Mesodermal cell (in vitro differentiated cells): ENCODE measurements at regions not wholly inside any gene's neighbourhood (a gene's known extent, or its start where the extent isn't known, plus 50 kb on each side); places are given as distances from the start of the nearest gene placed in this dataset.

ENCODE experiments used
- H3K27ac ChIP-seq: 2 replicates; pipeline ENCODE4 v1.7.0; 2013; ENCODE audit warnings: mild to moderate bottlenecking, low read depth, low read length, moderate library complexity; ENCODE audit not compliant: severe bottlenecking
- H3K36me3 ChIP-seq: 2 replicates; pipeline ENCODE4 v1.7.1; 2013; ENCODE audit warnings: mild to moderate bottlenecking, low read length, moderate library complexity; ENCODE audit not compliant: control insufficient read depth, insufficient read depth
- H3K4me1 ChIP-seq: one replicate; pipeline ENCODE4 v1.7.1; 2013; ENCODE audit warnings: mild to moderate bottlenecking, low read length; ENCODE audit not compliant: insufficient read depth, control insufficient read depth, poor library complexity, severe bottlenecking
- H3K4me3 ChIP-seq: 2 replicates; pipeline ENCODE4 v1.7.0; 2013; ENCODE audit warnings: low read length, control low read depth, mild to moderate bottlenecking; ENCODE audit not compliant: insufficient read depth, poor library complexity, severe bottlenecking; ENCODE audit errors: extremely low read depth
- H3K9me3 ChIP-seq: 2 replicates; pipeline ENCODE4 v1.7.1; 2013; ENCODE audit warnings: mild to moderate bottlenecking, low read length, moderate library complexity; ENCODE audit not compliant: control insufficient read depth
- WGBS, 2 experiments: methylation state at CpG; one replicate each; pipeline ENCODE4 v1.1.5; 2013; ENCODE audit warnings: missing lambda C conversion rate in 2 of 2; ENCODE audit not compliant: insufficient coverage in 2 of 2; 5-methylcytosine and 5-hydroxymethylcytosine counted together

- Histone ChIP-seq H3K36me3 (no peaks in the 10 kb centered on the region), H3K4me1 (no peaks in the 10 kb centered on the region), H3K4me3 (no peak overlapping the region), H3K9me3 (no peaks in the 10 kb centered on the region), H3K27ac (no peak overlapping the region)
- 100% methylated on average over 1 of the region's 1 CpG; no CpG with 5 or more reads in 1 of the 2 experiments for WGBS, 2 experiments
Measured at GRCh38 chr1:208420696-208421095, 176.5 kb upstream of the PLXNA2 start.

GRCh38 chr1:208421486-208421885, 177.3 kb upstream of the PLXNA2 start:
- no peaks in the 10 kb centered on the region for H3K36me3 ChIP-seq
- WGBS, 2 experiments: 73 to 75% methylated on average over 4 of the region's 4 CpGs
- H3K27ac ChIP-seq: no peak overlapping the region

DNA sequence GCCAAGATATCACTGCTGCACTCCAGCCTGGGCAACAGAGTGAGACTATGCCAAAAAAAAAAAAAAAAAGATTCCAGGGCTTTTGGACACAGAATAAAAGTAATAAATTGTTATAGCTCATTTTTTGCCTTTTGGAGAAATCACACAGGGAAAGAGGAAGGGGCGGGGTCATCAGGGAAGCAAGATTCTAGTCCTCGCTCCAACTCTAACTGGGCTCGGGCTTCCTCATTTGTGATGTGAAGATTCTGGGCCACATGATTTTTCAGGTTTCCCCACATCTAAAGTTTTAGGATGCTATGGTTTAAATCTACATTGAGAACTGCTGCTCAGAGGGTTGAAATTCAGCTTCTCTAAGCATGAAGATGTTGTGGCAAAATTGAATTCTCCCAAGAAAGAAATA, 179.3 kb upstream of the PLXNA2 start:
- H3K36me3 ChIP-seq: no peaks in the 10 kb centered on the region
- H3K27ac ChIP-seq: no peak overlapping the region
- H3K9me3 ChIP-seq: no peaks in the 10 kb centered on the region
- no peak overlapping the region for H3K4me3 ChIP-seq
- H3K4me1 ChIP-seq: no peaks in the 10 kb centered on the region
- WGBS, 2 experiments: 91% methylated on average over 3 of the region's 3 CpGs; no CpG with 5 or more reads in 1 of the 2 experiments

More at GRCh38 chr1:208421486-208421885, 177.3 kb upstream of the PLXNA2 start:
- no peaks in the 10 kb centered on the region for H3K9me3 ChIP-seq
- no peak overlapping the region for H3K4me3 ChIP-seq
- H3K4me1 ChIP-seq: no peaks in the 10 kb centered on the region

DNA sequence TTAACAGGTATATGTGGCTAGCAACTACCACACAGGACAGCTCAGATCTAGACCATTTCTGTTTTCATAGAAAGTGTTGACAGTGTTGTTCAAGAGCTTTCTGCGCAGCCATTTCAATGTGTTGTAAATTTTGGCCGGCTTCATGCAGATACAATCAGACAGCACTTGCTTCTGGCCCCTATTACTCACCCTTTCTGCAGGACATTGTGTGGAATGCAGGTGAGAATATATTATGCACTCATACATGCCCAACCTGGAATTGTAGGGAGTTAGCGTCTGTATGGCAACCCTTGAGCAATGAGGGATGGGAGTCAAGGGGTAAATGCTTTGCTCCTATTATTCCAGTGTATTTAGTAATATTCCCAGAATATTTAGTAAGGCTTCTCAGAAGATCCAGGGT, 180.9 kb upstream of the PLXNA2 start:
- H3K4me3 ChIP-seq: no peak overlapping the region
- 100% methylated on average over 1 of the region's 3 CpGs; no CpG with 5 or more reads in 1 of the 2 experiments for WGBS, 2 experiments
- no peaks in the 10 kb centered on the region for H3K4me1 ChIP-seq
- no peak overlapping the region for H3K27ac ChIP-seq
- H3K9me3 ChIP-seq: no peaks in the 10 kb centered on the region
- no peaks in the 10 kb centered on the region for H3K36me3 ChIP-seq

DNA sequence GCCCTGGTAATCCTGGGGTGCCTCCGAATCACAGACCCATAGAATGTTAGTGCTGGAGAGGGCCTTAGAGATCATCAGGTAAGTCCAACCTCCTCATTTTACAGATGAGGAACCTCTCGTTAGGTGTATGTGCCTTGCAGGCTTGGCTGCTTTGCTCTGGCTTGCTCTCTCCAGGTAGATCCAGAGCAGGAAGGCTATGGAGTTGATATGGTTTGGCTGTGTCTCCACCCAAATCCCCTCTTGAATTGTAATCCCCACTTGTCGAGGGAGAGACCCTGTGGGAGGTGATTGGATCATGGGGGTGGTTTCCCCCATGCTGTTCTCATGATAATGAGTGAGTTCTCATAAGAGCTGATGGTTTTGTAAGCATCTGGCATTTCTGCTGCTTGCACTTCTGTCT, 186.0 kb upstream of the PLXNA2 start:
- Histone ChIP-seq H3K4me1 (peaks cover 16% of the 10 kb centered on the region), H3K9me3 (no peaks in the 10 kb centered on the region), H3K4me3 (no peak overlapping the region), H3K36me3 (no peaks in the 10 kb centered on the region), H3K27ac (no peak overlapping the region)
- 42% methylated on average over 2 of the region's 3 CpGs; no CpG with 5 or more reads in 1 of the 2 experiments for WGBS, 2 experiments

GRCh38 chr1:208431721-208432120, 187.5 kb upstream of the PLXNA2 start:
- no CpG with 5 or more reads among the region's 3 CpGs for WGBS, 2 experiments
- no peak overlapping the region for H3K27ac ChIP-seq
- H3K36me3 ChIP-seq: no peaks in the 10 kb centered on the region
- peaks cover 16% of the 10 kb centered on the region for H3K4me1 ChIP-seq
- no peak overlapping the region for H3K4me3 ChIP-seq
- H3K9me3 ChIP-seq: no peaks in the 10 kb centered on the region

- H3K9me3 ChIP-seq: no peaks in the 10 kb centered on the region
- H3K4me1 ChIP-seq: peaks cover 16% of the 10 kb centered on the region
- no peaks in the 10 kb centered on the region for H3K36me3 ChIP-seq
- WGBS, 2 experiments: no CpG with 5 or more reads among the region's 2 CpGs
- no peak overlapping the region for H3K27ac ChIP-seq
- H3K4me3 ChIP-seq: no peak overlapping the region
Measured at GRCh38 chr1:208432346-208432745, 188.2 kb upstream of the PLXNA2 start.

GRCh38 chr1:208433086-208433485, 188.9 kb upstream of the PLXNA2 start:
- Histone ChIP-seq H3K27ac (peak overlapping the region; percentile 33), H3K4me3 (no peak overlapping the region), H3K9me3 (no peaks in the 10 kb centered on the region), H3K36me3 (no peaks in the 10 kb centered on the region), H3K4me1 (peaks cover 20% of the 10 kb centered on the region)
- WGBS, 2 experiments: 67% methylated on average over 1 of the region's 1 CpG; no CpG with 5 or more reads in 1 of the 2 experiments

DNA sequence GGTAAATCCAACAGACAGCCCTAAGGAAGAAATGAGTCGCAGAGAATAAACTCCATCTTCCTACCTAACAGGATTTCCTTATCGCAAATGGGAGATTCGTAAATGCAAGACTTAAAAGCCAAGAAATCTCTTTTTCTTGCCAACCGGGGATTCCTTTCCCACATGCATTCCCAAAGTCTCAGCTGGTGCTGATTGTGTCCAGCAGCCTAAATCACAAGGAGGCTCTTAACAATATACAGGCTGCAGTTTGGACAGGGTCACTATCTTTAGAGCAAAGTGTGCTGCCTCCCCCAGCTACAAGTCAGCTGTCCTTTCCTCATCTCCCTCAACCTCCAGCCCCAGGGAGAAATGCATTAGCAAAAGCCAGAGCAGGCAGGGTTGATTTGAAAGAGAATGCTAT, 189.8 kb upstream of the PLXNA2 start:
- 80 to 90% methylated on average over 3 of the region's 4 CpGs for WGBS, 2 experiments
- Histone ChIP-seq H3K4me1 (peaks cover 20% of the 10 kb centered on the region), H3K4me3 (no peak overlapping the region), H3K36me3 (no peaks in the 10 kb centered on the region), H3K9me3 (no peaks in the 10 kb centered on the region), H3K27ac (peak overlapping the region; percentile 33)

- 60 to 100% methylated on average over 1 of the region's 3 CpGs for WGBS, 2 experiments
- H3K4me3 ChIP-seq: no peak overlapping the region
- H3K27ac ChIP-seq: no peak overlapping the region
- H3K4me1 ChIP-seq: peaks cover 20% of the 10 kb centered on the region
- H3K36me3 ChIP-seq: no peaks in the 10 kb centered on the region
- peaks cover 3% of the 10 kb centered on the region for H3K9me3 ChIP-seq
Measured at GRCh38 chr1:208437401-208437800, 193.2 kb upstream of the PLXNA2 start.

DNA sequence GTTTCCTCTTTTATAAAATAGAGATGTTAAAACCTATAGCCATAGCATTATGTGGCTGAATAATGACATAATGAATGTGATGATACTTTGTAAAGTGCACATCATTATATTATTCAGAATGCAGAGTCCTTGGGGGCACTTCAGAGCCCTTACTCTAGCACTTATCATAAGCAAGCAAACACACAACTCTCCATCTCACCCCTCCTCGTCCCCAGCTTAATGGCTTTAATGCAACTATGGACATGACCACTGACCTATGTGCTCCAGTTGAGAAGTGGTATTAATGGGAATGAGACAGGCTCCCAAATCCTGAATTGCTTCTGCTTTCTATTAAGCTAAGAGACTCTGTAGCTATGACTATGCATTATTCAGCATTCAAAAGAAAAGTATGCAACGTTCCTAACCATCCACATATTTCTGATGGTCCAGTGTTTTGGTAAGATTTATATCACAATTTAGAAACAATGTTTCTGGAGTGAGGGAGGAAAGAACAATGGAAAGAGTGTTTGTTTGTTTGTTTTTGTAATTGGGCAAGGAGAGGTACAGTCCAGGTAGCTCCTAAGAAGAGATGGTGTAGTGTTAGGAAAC, 194.0 kb upstream of the PLXNA2 start:
- Histone ChIP-seq H3K27ac (no peak overlapping the region), H3K4me3 (no peak overlapping the region), H3K36me3 (no peaks in the 10 kb centered on the region), H3K9me3 (peaks cover 3% of the 10 kb centered on the region), H3K4me1 (peaks cover 15% of the 10 kb centered on the region)
- no CpG with 5 or more reads among the region's 2 CpGs for WGBS, 2 experiments
